ENCODE measurements at regions not wholly inside any gene's neighbourhood (a gene's known extent, or its start where the extent isn't known, plus 50 kb on each side); places are given as distances from the start of the nearest gene placed in this dataset.

- FAIRE-seq (no peak), ATAC-seq (no peak), DNase-seq (ENCODE audit: extremely low read depth in 1 of 4, low spot score in 3 of 4) (no peak)
- Histone ChIP-seq H3K79me2 (ENCODE audit: control insufficient read depth, insufficient read depth, low read length) (no peaks in the 10 kb centered on the region), H2AFZ (ENCODE audit: low read depth, low read length) (no peak overlapping the region), H3K27ac (ENCODE audit: extremely low read depth, low read depth, low read length) (no peak overlapping the region), H3K9ac (ENCODE audit: insufficient read depth in 1 of 2, low read depth in 2 of 2, low read length in 2 of 2) (no peak overlapping the region), H4K20me1 (replicated peaks; ENCODE audit: control insufficient read depth, insufficient read depth, low read length) (no peaks in the 10 kb centered on the region), H3K4me1 (replicated peaks in 1 of 2; ENCODE audit: control insufficient read depth in 2 of 2, insufficient read depth in 2 of 2, low read length in 2 of 2) (no peaks in the 10 kb centered on the region), H3K27me3 (ENCODE audit: control insufficient read depth in 2 of 2, insufficient read depth in 2 of 2, low read length in 2 of 2) (no peaks in the 10 kb centered on the region), H3K9me1 (ENCODE audit: control insufficient read depth, insufficient read depth, low read length) (no peaks in the 10 kb centered on the region), H3K4me2 (ENCODE audit: insufficient read depth, low read length) (no peak overlapping the region), H3K9me3 (replicated peaks; ENCODE audit: control insufficient read depth, insufficient read depth, low read depth, low read length) (no peaks in the 10 kb centered on the region), H3K36me3 (ENCODE audit: control insufficient read depth, insufficient read depth, low read length) (no peaks in the 10 kb centered on the region), H3K4me3 (no peak overlapping the region)
- CTCF ChIA-PET (ENCODE audit: low intra/inter-chr PET ratio): no interaction called here
- BruUV-seq (replicated peaks): no TSS peak
- intact Hi-C loops (cut with micrococcal nuclease): no loop called here
- TF ChIP-seq ZNF76 (CRISPR knock-in tag; IDR thresholded peaks at IDR 0.05; ENCODE audit: borderline replicate concordance) (no peak), USF2 (CRISPR knock-in tag; IDR thresholded peaks at IDR 0.05) (no peak), HNRNPLL (IDR thresholded peaks at IDR 0.05; ENCODE audit: low read depth, low read length, poor library complexity, severe bottlenecking) (no peak), GATAD2B (IDR thresholded peaks at IDR 0.05; ENCODE audit: borderline replicate concordance) (no peak), ZNF23 (CRISPR knock-in tag; IDR thresholded peaks at IDR 0.05) (no peak), HMG20B (CRISPR knock-in tag; IDR thresholded peaks at IDR 0.05) (no peak), COPS2 (conservative IDR thresholded peaks at IDR 0.05) (no peak)
- TF ChIP-seq, protein P1, sequence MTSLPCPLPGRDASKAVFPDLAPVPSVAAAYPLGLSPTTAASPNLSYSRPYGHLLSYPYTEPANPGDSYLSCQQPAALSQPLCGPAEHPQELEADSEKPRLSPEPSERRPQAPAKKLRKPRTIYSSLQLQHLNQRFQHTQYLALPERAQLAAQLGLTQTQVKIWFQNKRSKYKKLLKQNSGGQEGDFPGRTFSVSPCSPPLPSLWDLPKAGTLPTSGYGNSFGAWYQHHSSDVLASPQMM (CRISPR knock-in tag; IDR thresholded peaks at IDR 0.05): no peak
- TF ChIP-seq, protein P2, sequence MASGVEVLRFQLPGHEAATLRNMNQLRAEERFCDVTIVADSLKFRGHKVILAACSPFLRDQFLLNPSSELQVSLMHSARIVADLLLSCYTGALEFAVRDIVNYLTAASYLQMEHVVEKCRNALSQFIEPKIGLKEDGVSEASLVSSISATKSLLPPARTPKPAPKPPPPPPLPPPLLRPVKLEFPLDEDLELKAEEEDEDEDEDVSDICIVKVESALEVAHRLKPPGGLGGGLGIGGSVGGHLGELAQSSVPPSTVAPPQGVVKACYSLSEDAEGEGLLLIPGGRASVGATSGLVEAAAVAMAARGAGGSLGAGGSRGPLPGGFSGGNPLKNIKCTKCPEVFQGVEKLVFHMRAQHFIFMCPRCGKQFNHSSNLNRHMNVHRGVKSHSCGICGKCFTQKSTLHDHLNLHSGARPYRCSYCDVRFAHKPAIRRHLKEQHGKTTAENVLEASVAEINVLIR (CRISPR knock-in tag; IDR thresholded peaks at IDR 0.05): no peak
- 2% methylated on average over 10 of the region's 12 CpGs for WGBS (ENCODE audit: insufficient coverage, low coverage, missing lambda C conversion rate)
- in situ Hi-C loops (cut with MboI): no loop called here
- POLR2A ChIA-PET: no interaction called here
These were observed 1182.4 kb downstream of the HACE1 start for GRCh38 chr6:103677290-103677689.
